GM12865 (cell line): ENCODE measurements at regions not wholly inside any gene's neighbourhood (a gene's known extent, or its start where the extent isn't known, plus 50 kb on each side); places are given as distances from the start of the nearest gene placed in this dataset.

Experiments used
- DNase-seq: peaks from one replicate; pipeline ENCODE4 v3.0.0; 2010; ENCODE audit warnings: low read depth
- H3K4me3 ChIP-seq: 2 replicates; pipeline ENCODE4 v1.5.1; 2011; ENCODE audit warnings: mild to moderate bottlenecking, low read depth, low read length, control low read depth
- CTCF ChIP-seq: IDR thresholded peaks from 2 replicates; pipeline ENCODE4 v1.5.1; 2011; ENCODE audit warnings: low read length, control low read depth, low read depth, inconsistent platforms; ENCODE audit not compliant: insufficient read depth; ENCODE audit errors: missing control alignments

- no peak for DNase-seq
- no peak for TF ChIP-seq CTCF
- no peak overlapping the region for H3K4me3 ChIP-seq
These were observed 610.7 kb upstream of the ADGRL3 start for GRCh38 chr4:60589425-60589824.

- TF ChIP-seq CTCF = no peak
- no peak overlapping the region for H3K4me3 ChIP-seq
- no peak for DNase-seq
These were observed 610.0 kb upstream of the ADGRL3 start for GRCh38 chr4:60590116-60590515.

GRCh38 chr4:60605646-60606354, 594.3 kb upstream of the ADGRL3 start:
- DNase-seq = no peak
- no peak overlapping the region for H3K4me3 ChIP-seq
- no peak for TF ChIP-seq CTCF

GRCh38 chr4:60611762-60612496, 588.2 kb upstream of the ADGRL3 start:
- no peak for DNase-seq
- no peak overlapping the region for H3K4me3 ChIP-seq
- no peak for TF ChIP-seq CTCF

GRCh38 chr4:60617731-60618130, 582.4 kb upstream of the ADGRL3 start:
- no peak for TF ChIP-seq CTCF
- H3K4me3 ChIP-seq = no peak overlapping the region
- DNase-seq = no peak

- H3K4me3 ChIP-seq = no peak overlapping the region
- no peak for TF ChIP-seq CTCF
- no peak for DNase-seq
These were observed 580.4 kb upstream of the ADGRL3 start for GRCh38 chr4:60619531-60620305.
